Activated T-cell treated with anti-CD3 and anti-CD28 coated beads, Interleukin-2, amount 50 U/mL, for 4 hours (primary cell): ENCODE measurements at regions not wholly inside any gene's neighbourhood (a gene's known extent, or its start where the extent isn't known, plus 50 kb on each side); places are given as distances from the start of the nearest gene placed in this dataset.
"Not testable (repeated sequence)": the region's sequence is repeated elsewhere in the genome, so short reads cannot be mapped to it uniquely, and the experiment has no call there.

Source experiments
- ATAC-seq, 2 donors: fragments of 200-7000 bp; cut with Tn5 transposase; one replicate each; pipeline ENCODE4 v1.10.0; 2021
- DNase-seq: peaks from one replicate; pipeline ENCODE4 v3.0.0-alpha.2; 2020
- H3K27me3 Mint-ChIP-seq: one replicate; pipeline ENCODE4 v1.8.0; 2021; ENCODE audit warnings: low read depth, mixed read lengths
- H3K36me3 Mint-ChIP-seq: one replicate; pipeline ENCODE4 v1.8.0; 2022; ENCODE audit warnings: mixed read lengths; ENCODE audit not compliant: insufficient read depth
- H3K4me1 Mint-ChIP-seq: one replicate; pipeline ENCODE4 v1.8.0; 2021; ENCODE audit warnings: low read depth, mixed read lengths
- H3K4me3 Mint-ChIP-seq: one replicate; pipeline ENCODE4 v1.8.0; 2021; ENCODE audit warnings: mild to moderate bottlenecking, moderate library complexity, mixed read lengths
- H3K9me3 Mint-ChIP-seq: one replicate; pipeline ENCODE4 v1.8.0; 2021; ENCODE audit warnings: mixed read lengths

GRCh38 chr6:134659885-134660284 is 290.0 kb downstream of the ALDH8A1 start:
- H3K36me3 Mint-ChIP-seq, H3K9me3 Mint-ChIP-seq, H3K4me3 Mint-ChIP-seq, DNase-seq, ATAC-seq, H3K4me1 Mint-ChIP-seq, H3K27me3 Mint-ChIP-seq: not testable (repeated sequence)

DNA sequence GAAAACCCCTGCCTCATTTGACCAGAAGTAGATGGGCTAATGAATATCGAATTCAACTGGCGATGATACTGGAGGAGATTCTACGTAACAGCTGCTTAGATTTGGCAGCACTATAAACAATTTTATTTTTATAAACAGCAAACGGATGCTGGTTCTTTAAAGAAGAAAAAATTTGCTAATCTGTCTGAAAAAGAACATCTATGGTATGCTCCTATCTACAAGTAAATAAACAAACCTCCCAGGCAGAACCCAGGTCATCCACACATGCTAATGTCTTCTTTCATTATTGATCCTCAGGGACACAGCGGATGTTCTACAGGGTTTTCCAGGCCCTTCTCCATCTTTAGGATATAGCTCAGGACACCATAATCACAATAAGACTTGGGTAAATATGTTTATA is 291.3 kb downstream of the ALDH8A1 start:
- ATAC-seq (no peak), DNase-seq (no peak)
- Mint-ChIP-seq H3K27me3 (peaks cover 4% of the 10 kb centered on the region), H3K4me1 (no peaks in the 10 kb centered on the region), H3K4me3 (no peak overlapping the region), H3K36me3 (no peaks in the 10 kb centered on the region), H3K9me3 (no peaks in the 10 kb centered on the region)

DNA sequence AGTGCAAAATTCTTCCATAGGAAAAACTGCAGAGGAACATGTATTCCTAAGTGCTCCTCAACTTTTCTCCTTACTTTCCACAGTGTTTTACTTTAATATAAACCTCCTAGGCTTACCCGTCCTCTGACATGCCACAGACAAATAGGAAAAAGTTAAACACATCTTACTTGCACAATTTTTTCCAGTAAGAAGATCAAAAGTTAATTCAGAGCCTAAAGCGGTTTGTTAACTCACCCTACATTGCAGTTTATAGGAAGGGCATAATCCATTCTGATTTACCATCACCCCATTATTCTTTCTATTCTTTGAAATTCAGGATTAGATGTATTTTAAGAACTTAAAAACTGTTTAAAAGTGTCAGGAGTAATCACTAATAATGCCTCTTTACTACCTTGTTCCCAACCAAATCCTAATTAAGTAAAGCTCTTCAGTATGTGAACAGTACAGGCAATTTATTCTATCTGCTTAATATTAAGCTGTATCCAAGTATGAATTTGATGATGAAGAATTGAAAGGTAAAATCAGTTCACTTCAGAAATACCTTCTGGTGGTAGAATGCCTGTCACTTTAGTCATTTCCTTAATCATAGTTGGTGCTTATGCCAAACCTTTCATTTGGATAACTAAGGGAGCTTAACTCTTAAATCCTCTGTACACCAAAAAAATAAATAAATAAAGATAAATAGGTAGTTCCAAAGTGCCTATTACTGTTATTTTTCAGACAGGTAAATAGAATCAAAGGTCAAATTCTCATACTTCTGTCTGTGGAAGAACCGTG is 292.0 kb downstream of the ALDH8A1 start:
- Mint-ChIP-seq H3K9me3 (no peaks in the 10 kb centered on the region), H3K36me3 (no peaks in the 10 kb centered on the region), H3K4me1 (no peaks in the 10 kb centered on the region), H3K4me3 (no peak overlapping the region), H3K27me3 (peaks cover 4% of the 10 kb centered on the region)
- DNase-seq (no peak), ATAC-seq (no peak)

- H3K9me3 Mint-ChIP-seq, result no peaks in the 10 kb centered on the region
- no peaks in the 10 kb centered on the region for H3K4me1 Mint-ChIP-seq
- H3K36me3 Mint-ChIP-seq, result no peaks in the 10 kb centered on the region
- peaks cover 4% of the 10 kb centered on the region for H3K27me3 Mint-ChIP-seq
- no peak for ATAC-seq
- no peak for DNase-seq
- H3K4me3 Mint-ChIP-seq, result no peak overlapping the region
Observed at GRCh38 chr6:134657343-134657742, 292.6 kb downstream of the ALDH8A1 start.

GRCh38 chr6:134654751-134655150 is 295.1 kb downstream of the ALDH8A1 start:
- Mint-ChIP-seq H3K4me1 (no peaks in the 10 kb centered on the region), H3K36me3 (no peaks in the 10 kb centered on the region), H3K9me3 (no peaks in the 10 kb centered on the region), H3K27me3 (peaks cover 5% of the 10 kb centered on the region), H3K4me3 (no peak overlapping the region)
- DNase-seq (no peak), ATAC-seq (no peak)

GRCh38 chr6:134651519-134651918 is 298.4 kb downstream of the ALDH8A1 start:
- peaks cover 5% of the 10 kb centered on the region for H3K27me3 Mint-ChIP-seq
- DNase-seq, result no peak
- H3K4me3 Mint-ChIP-seq, result no peak overlapping the region
- H3K4me1 Mint-ChIP-seq, result no peaks in the 10 kb centered on the region
- no peak for ATAC-seq
- no peaks in the 10 kb centered on the region for H3K9me3 Mint-ChIP-seq
- H3K36me3 Mint-ChIP-seq, result no peaks in the 10 kb centered on the region

- H3K36me3 Mint-ChIP-seq, result no peaks in the 10 kb centered on the region
- H3K4me1 Mint-ChIP-seq, result no peaks in the 10 kb centered on the region
- DNase-seq, result no peak
- no peak for ATAC-seq
- H3K27me3 Mint-ChIP-seq, result peaks cover 2% of the 10 kb centered on the region
- no peak overlapping the region for H3K4me3 Mint-ChIP-seq
- H3K9me3 Mint-ChIP-seq, result no peaks in the 10 kb centered on the region
Observed at GRCh38 chr6:134647861-134648260, 302.0 kb downstream of the ALDH8A1 start.

- H3K9me3 Mint-ChIP-seq, result no peaks in the 10 kb centered on the region
- H3K4me3 Mint-ChIP-seq, result no peak overlapping the region
- no peak for DNase-seq
- H3K27me3 Mint-ChIP-seq, result no peaks in the 10 kb centered on the region
- H3K4me1 Mint-ChIP-seq, result peaks cover 11% of the 10 kb centered on the region
- no peaks in the 10 kb centered on the region for H3K36me3 Mint-ChIP-seq
- ATAC-seq, result no peak
Observed at GRCh38 chr6:134642819-134643218, 307.1 kb downstream of the ALDH8A1 start.

- no peaks in the 10 kb centered on the region for H3K27me3 Mint-ChIP-seq
- no peaks in the 10 kb centered on the region for H3K9me3 Mint-ChIP-seq
- ATAC-seq (no peak), DNase-seq (no peak)
- peaks cover 12% of the 10 kb centered on the region for H3K4me1 Mint-ChIP-seq
- no peaks in the 10 kb centered on the region for H3K36me3 Mint-ChIP-seq
- H3K4me3 Mint-ChIP-seq, result no peak overlapping the region
Observed at GRCh38 chr6:134642279-134642678, 307.6 kb downstream of the ALDH8A1 start.

DNA sequence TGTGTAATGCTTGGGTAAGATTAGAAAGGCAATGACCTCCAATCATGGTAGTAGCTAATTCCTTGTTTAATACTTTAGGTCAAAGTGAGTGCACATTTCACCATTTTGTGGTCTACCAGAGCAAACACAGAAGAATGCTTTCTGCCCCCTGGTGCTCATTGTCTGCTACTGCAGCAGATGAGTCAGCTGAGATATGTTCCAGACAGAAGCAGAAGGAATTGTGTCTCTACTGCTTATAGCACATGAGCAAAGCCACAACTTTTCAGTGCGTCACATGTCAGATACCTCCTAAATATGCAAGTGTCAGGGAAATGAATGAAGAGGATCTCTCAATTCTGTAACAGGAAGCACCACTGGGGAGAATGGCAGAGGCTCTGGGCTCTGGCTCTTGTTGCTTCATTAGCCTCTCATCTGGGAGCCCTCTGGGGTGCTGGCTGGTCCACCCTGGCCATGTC is 308.9 kb downstream of the ALDH8A1 start:
- Mint-ChIP-seq H3K27me3 (no peaks in the 10 kb centered on the region), H3K36me3 (no peaks in the 10 kb centered on the region), H3K9me3 (no peaks in the 10 kb centered on the region), H3K4me3 (no peak overlapping the region), H3K4me1 (peaks cover 17% of the 10 kb centered on the region)
- ATAC-seq (peak; percentile 83 to 90), DNase-seq (peak; percentile 76)

DNA sequence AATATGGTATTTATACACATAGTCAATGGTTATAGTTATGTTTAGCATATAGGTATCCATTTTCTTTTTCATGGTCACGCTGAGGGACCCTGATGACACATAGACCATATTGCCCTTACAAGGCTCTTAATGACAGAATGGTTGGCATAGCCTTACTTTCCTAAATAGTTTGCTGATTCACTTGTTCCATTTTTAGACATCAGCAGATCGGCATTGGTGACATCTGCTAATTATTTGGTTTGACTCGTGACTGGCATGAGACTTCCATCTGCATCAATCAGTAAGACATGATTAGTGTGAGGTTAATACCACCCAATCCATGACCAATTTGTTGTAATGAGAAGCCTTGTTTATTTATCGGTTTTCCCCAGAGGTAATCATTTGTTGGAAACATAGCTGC is 309.7 kb downstream of the ALDH8A1 start:
- Mint-ChIP-seq H3K9me3 (no peaks in the 10 kb centered on the region), H3K36me3 (no peaks in the 10 kb centered on the region)

GRCh38 chr6:134637847-134638437 is 312.0 kb downstream of the ALDH8A1 start:
- ATAC-seq, result no peak
- H3K4me3 Mint-ChIP-seq, result no peak overlapping the region

More for the DNA sequence above, 309.7 kb downstream of the ALDH8A1 start:
- no peak for ATAC-seq
- Mint-ChIP-seq H3K4me3 (no peak overlapping the region), H3K27me3 (no peaks in the 10 kb centered on the region), H3K4me1 (peaks cover 17% of the 10 kb centered on the region)
- no peak for DNase-seq

GRCh38 chr6:134637282-134637681 is 312.6 kb downstream of the ALDH8A1 start:
- no peaks in the 10 kb centered on the region for H3K27me3 Mint-ChIP-seq
- no peaks in the 10 kb centered on the region for H3K9me3 Mint-ChIP-seq
- H3K36me3 Mint-ChIP-seq, result no peaks in the 10 kb centered on the region
- DNase-seq (no peak), ATAC-seq (no peak)
- H3K4me1 Mint-ChIP-seq, result peaks cover 27% of the 10 kb centered on the region
- no peak overlapping the region for H3K4me3 Mint-ChIP-seq

More at GRCh38 chr6:134637847-134638437, 312.0 kb downstream of the ALDH8A1 start:
- Mint-ChIP-seq H3K4me1 (peaks cover 22% of the 10 kb centered on the region), H3K9me3 (no peaks in the 10 kb centered on the region), H3K27me3 (no peaks in the 10 kb centered on the region), H3K36me3 (no peaks in the 10 kb centered on the region)
- no peak for DNase-seq

DNA sequence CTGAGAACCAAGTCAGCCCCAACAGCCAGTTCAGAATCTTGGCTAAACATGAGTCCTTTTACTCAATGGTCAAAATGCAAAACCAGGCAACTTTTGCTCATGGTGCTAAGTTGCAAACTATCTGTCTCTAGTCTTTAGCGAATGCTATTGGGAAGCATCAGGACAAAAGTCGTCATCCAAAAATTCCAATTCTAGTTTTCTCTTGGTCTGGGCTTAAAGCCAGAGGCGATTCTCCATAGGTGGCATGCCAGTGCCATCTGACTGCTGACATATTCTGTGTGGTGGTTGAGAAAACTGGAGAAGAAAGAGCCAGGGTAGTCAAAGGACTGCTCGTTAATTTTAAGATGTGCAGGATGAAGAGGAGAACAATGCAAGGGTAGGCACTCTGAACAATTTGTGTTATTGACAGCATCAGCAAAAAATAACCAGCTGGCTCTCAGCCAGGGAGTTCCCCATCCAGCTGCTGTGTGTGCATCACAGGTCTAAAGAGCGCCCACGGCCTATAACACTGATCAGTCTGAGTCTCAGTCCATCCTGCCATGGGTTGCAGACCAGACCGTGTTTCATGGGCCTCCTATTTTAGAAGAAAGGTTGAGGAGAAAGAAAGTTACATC is 313.6 kb downstream of the ALDH8A1 start:
- no peaks in the 10 kb centered on the region for H3K36me3 Mint-ChIP-seq
- ATAC-seq (peak in 1 of 2 donors; percentile 59), DNase-seq (peak; percentile 43)
- H3K9me3 Mint-ChIP-seq, result no peaks in the 10 kb centered on the region
- H3K4me3 Mint-ChIP-seq, result no peak overlapping the region
- H3K27me3 Mint-ChIP-seq, result no peaks in the 10 kb centered on the region
- H3K4me1 Mint-ChIP-seq, result peaks cover 31% of the 10 kb centered on the region

- no peaks in the 10 kb centered on the region for H3K36me3 Mint-ChIP-seq
- H3K27me3 Mint-ChIP-seq, result no peaks in the 10 kb centered on the region
- no peak for ATAC-seq
- no peak overlapping the region for H3K4me3 Mint-ChIP-seq
- no peaks in the 10 kb centered on the region for H3K9me3 Mint-ChIP-seq
- peaks cover 30% of the 10 kb centered on the region for H3K4me1 Mint-ChIP-seq
- DNase-seq, result no peak
Observed at GRCh38 chr6:134634966-134635365, 314.9 kb downstream of the ALDH8A1 start.
